Kasumi-1 (cell line): ENCODE measurements at regions not wholly inside any gene's neighbourhood (a gene's known extent, or its start where the extent isn't known, plus 50 kb on each side); places are given as distances from the start of the nearest gene placed in this dataset.
"Not testable (repeated sequence)": the region's sequence is repeated elsewhere in the genome, so short reads cannot be mapped to it uniquely, and the experiment has no call there.

Experiments
- DNase-seq, 2 experiments: peaks; one replicate each; lab custom pipeline; 2025; lab: John Stamatoyannopoulos, UW

DNA sequence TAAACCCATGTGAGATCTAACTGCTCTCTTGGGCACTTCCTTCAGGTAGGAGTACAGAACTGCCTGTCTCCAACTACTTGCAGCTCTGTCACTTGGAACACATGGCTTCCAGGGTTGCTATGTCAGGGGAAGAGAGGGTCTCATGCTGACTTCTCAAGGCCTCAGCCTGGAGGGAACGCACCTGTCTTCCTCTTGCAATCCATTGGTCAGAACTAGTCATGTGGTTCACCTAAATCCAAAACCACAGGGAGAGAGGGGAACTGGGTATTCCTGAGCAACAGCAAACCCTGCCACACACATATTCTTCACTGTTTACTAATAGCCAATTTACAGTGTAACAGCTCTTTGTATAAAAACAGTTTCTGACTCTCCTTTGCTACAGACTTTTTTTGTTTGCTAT is 206.1 kb downstream of the KCNJ2 start:
- DNase-seq, result no peak

GRCh38 chr17:70375813-70376770 is 206.8 kb downstream of the KCNJ2 start:
- DNase-seq, result no peak

- no peak for DNase-seq
Observed at GRCh38 chr17:70377654-70378053, 208.3 kb downstream of the KCNJ2 start.

GRCh38 chr17:70378076-70378475 is 208.7 kb downstream of the KCNJ2 start:
- DNase-seq, result no peak

DNA sequence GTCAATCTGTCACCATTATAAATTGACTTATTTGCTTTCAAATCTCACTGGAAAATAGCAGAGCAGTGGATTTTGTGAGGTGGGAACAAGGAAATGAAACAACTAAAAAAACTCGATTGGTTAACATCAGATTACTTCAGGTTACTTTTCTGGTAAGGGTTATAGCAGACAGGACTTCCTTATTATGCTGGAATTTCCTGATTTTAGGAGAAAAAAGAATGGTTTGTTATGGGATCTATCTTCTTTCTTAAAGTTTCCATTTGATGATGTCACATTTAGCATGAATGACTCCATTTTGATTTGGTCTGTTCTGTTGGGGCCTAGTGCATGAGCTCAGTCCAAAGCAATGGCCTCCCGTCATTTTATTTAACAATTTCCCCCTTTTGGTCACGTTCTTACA is 210.6 kb downstream of the KCNJ2 start:
- no peak for DNase-seq

- DNase-seq, result not testable (repeated sequence)
Observed at GRCh38 chr17:70381916-70382315, 212.6 kb downstream of the KCNJ2 start.

DNA sequence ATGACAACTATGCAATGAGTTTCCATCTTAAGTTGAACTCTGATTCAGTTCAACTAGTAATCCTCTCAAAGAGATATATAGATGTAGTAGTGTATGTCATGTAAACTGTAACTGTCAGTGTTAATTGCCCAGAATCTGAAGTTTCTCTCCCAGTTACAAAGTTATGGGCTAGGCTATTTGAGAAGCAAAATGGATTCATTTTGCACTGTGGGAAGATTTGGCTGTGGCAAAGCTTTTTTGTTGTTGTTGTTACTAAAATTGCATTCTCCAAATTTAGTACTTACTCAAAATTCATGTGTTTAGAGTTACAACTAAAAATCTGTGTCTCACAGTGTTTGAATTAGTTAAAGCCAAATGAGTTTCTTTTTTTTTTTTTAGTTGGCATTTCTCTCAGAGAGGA is 219.0 kb downstream of the KCNJ2 start:
- no peak for DNase-seq

DNA sequence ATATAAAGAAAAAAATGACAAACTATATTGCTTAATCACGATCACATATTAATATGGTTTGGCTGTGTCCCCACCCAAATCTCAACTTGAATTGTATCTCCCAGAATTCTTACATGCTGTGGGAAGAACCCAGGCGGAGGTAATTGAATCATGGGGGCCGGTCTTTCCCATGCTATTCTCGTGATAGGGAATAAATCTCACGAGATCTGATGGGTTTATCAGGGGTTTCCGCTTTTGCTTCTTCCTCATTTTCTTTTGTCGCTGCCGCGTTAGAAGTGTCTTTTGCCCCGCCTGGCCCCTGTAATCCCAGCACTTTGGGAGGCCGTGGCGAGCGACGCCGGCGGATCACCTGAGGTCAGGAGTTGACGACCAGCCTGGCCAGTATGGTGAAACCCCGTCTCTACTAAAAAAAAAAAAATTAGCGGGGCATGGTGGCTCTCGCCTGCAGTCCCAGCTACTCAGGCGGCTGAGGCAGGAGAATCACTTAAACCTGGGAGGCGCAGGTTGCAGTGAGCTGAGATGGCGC is 220.0 kb downstream of the KCNJ2 start:
- DNase-seq, result not testable (repeated sequence)

GRCh38 chr17:70390049-70390448 is 220.7 kb downstream of the KCNJ2 start:
- no peak for DNase-seq

DNA sequence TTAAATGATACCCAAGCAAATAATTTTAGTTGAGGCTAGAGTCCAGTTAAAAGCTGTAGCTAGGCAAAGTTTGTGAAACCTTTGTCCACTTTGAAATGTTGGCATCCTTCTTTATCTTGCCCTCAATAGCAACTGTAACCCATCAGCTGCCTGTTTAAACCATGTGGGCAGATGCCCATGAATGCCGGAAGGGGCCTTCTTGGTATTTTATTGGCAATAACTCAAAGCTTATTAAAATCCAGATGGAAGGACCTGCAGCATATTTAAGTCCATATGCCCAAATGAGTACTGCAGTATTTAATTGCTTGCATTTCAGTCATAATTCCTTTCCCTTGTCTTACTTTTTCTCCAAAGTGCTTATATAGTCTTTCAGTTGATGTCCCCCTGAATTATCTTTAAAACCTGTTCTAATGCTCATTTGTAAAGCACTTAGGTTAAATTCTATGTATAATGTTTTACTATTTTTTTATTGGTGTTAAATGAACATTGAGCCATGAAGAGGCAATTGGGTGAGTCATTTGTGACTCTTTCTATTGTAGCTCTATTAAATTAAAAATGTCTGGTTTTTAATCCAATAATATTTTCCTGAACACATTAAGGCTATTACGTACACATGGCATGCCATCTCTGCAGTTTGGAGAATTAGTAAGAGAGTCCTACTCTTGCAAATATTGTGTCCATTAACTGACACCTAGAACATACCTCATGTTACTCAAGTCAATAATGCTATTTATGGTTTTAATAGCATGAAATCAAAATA is 225.3 kb downstream of the KCNJ2 start:
- DNase-seq, result no peak

- DNase-seq, result no peak
Observed at GRCh38 chr17:70405492-70406220, 236.3 kb downstream of the KCNJ2 start.

DNA sequence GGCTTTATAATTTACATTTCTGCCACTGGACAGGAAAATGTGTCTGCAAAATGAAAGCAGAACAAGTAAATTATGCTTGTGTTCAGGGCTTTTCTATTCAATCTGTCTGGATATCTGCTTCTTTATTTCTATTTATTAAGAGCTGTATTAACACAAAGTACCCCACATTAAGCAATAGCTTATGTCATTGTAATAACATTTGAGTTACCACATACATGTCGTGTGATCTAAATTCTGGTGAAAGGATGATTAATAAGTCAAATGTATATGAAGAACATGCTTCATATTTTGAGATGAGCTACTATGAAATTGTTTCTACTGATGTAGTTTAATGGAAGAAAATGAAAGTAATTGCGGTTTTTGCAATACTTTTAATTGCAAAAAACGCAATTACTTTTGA is 238.2 kb downstream of the KCNJ2 start:
- no peak for DNase-seq

DNA sequence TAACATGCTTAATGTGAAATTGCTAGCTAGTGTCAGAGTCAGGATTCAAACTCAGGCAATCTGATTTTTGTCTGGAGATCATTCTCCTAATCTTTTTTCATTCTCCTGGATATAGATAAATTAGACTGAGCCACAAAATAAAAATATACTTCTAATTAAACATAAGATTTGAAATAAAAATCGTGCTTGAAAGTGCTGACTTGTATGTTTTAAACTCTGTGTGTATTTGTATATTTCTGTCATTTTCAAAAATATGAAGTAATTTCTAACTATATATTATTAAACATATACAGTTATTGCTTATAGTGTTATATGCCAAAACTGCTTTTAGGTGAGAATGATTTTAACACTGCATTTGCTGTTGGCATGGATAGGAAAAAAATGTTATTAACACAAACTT is 239.4 kb downstream of the KCNJ2 start:
- no peak for DNase-seq

- DNase-seq, result no peak
Observed at GRCh38 chr17:70414300-70414699, 245.0 kb downstream of the KCNJ2 start.

DNA sequence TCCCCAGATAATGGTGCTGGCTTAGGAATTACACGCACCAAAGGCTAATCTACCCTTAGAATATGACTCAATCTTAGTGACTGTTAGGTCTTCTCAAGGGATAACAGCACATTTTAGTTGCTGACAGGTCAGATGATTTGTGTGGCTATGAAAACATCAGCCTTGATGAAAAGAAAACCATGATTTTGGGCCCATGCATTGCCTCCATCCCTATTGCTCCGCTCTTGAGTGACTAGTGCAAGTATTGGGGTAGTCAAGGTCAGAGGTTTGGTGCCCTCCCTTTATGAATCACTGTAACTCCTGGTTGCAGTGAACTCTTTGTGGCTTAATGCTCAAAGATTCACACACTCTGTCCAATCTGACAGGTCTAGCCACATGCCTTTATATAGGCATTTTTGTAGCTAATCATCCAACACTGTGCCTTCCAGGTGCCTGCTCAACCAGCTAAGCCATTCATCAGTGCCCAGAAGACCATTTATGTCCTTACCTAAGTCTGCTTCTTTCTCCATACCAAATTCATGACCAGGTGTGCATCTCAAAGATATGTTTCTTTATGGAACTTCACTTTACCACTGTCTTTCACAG is 251.6 kb downstream of the KCNJ2 start:
- no peak for DNase-seq

GRCh38 chr17:70422862-70423261 is 253.5 kb downstream of the KCNJ2 start:
- no peak for DNase-seq

DNA sequence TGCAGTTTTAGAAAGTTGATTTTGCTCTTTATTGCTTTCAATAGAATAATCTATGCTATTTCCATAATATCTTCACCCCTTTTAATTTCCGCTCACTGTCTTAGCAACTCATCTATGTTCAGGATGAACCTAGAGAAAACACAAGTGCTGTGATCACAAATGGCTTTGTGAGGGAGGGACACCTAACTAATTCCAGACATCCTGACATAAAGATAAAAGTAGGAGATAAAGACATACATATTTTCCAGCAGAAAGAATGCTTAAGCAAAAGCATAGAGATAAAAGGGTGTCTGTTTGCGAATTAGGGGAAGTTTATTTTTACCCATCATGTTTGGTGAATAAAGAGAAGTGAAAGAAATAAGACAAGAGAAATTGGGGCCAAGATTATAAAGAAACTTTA is 254.2 kb downstream of the KCNJ2 start:
- DNase-seq, result no peak

DNA sequence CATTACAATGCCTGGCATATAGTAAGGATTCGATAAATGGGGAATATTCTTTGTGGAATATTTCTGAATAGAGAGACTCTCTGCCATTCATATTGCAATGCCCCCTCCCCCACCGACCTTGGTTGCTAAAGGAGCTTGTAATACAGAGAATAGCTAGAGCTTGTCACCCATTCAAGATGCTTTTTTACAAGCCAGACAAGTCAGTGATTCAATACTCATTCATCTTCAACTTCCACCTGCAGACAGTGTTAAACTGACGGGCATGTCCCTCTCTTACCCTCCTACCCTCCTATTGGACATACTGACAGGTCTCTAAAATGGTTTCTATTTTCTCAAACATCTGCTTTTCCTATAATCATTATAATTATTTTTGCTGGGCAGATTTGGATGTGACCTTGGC is 257.4 kb downstream of the KCNJ2 start:
- DNase-seq, result no peak

DNA sequence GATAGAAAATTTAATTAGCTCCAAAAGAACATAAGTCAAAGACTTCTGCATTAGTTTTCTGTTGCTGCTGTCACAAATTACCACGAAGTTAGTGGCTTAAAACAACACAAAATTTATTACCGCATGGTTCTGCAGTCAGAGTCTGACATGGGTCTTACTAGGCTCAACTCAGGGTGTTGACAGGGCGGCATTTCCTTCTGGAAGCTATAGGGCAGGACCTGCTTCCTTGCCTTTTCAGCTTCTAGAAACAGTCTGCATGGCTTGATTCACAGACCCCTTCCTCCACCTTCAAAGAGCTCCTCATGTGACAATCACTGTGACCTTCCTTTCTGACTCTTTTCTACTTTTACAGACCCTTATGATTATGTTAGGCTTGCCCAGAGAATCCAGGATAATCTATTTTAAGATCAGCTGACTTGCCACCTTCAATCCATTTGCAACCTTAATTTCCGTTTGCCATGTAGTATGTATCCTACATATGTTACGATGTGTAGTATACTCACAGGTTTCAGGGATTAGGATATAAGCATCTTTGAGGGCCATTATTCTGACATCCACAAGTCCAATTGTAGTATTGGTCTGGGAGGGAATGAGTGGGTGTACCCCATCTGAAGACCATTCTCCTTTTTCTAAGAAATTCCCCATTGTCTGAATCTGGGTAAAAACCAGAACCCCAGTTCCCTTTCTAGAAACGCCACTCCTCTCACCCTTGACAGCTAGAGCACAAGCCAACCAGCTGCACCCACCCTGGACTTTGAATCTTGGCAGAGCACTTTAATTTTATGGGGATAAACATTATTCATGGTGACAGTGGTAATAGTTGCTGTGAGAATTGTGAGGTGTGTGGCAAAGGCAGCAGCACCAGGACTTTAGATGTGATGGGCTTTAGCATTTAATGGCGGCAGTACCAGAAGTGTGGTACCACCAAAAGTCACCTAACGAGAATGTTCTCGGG is 265.5 kb downstream of the KCNJ2 start:
- no peak for DNase-seq

GRCh38 chr17:70437656-70438055 is 268.3 kb downstream of the KCNJ2 start:
- DNase-seq, result no peak

- no peak for DNase-seq
Observed at GRCh38 chr17:70446446-70446845, 277.1 kb downstream of the KCNJ2 start.
